Coronary artery (tissue), 2 donors: ENCODE measurements at regions not wholly inside any gene's neighbourhood (a gene's known extent, or its start where the extent isn't known, plus 50 kb on each side); places are given as distances from the start of the nearest gene placed in this dataset.

Experiments
- DNase-seq: peaks from one replicate; pipeline ENCODE4 v3.0.0-alpha.2; 2017; ENCODE audit warnings: low spot score
- H3K27ac ChIP-seq, 2 donors: fragments of 200-600 bp; sonication (generic); one replicate each; pipeline ENCODE4 v1.5.1; 2016 to 2019
- H3K4me3 ChIP-seq: fragments of 200-600 bp; sonication (generic); 2 replicates; pipeline ENCODE4 v1.5.1; 2016; ENCODE audit warnings: mild to moderate bottlenecking, moderate library complexity
- TF ChIP-seq, protein P1 (sequence below): fragments of 200-600 bp; sonication (generic); IDR thresholded peaks from one replicate; pipeline ENCODE4 v1.5.1; 2019; ENCODE audit warnings: antibody characterized with exemption

DNA sequence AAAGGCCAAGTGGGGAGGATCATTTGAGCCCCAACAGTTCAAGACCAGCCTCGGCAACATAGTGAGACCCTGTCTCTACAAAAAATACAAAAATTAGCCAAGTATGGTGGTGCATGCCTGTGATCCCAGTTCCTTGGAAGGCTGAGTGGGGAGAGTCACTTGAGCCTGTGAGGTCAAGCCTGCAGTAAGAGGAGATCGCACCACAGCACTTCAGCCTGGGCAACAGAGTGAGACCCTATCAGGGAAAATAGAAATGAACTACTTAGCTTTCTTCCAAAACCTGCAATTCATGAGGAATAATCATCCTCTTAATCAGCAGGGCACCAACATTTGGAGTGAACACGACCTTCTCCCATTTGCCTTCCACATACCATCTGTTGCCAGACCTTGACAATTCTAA lies 96.1 kb downstream of the OR2K2 start:
- no peak for DNase-seq

DNA sequence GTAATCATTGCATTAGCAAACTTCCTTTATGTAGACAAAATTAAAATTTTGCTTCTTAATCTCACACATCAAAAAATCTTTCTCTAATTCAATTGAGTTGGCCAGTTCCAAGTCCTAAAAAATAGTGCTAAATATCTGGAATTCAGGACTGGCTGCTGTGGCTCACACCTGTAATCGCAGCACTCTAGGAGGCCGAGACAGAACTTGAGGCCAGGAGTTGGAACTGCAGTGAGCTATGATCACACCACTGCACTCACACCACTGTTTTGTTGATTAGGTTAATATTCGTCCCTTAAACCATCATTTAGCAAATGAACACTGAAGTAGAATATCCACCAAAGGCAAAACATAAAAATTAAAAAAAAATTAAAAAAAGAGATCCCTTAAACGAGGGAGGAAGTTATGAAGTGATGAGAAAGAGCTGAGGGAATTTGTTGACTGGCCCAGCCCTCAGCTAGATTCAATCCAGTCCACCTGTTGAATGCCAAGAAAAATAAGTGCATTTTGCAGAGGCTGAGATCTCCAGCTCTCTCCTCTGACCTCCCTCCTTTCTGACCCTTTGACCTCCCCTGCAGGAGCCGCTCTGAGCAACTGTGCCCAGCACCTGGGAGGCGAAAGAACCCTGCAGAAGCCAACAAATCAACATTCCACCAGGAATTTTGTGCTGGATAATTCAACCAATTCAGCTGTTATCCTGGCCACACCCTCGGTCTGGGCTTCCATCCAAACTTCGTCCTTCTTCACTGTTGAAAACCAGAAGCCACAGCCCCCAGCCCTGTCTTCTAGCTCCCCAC lies 96.8 kb downstream of the OR2K2 start:
- TF ChIP-seq, protein P1, sequence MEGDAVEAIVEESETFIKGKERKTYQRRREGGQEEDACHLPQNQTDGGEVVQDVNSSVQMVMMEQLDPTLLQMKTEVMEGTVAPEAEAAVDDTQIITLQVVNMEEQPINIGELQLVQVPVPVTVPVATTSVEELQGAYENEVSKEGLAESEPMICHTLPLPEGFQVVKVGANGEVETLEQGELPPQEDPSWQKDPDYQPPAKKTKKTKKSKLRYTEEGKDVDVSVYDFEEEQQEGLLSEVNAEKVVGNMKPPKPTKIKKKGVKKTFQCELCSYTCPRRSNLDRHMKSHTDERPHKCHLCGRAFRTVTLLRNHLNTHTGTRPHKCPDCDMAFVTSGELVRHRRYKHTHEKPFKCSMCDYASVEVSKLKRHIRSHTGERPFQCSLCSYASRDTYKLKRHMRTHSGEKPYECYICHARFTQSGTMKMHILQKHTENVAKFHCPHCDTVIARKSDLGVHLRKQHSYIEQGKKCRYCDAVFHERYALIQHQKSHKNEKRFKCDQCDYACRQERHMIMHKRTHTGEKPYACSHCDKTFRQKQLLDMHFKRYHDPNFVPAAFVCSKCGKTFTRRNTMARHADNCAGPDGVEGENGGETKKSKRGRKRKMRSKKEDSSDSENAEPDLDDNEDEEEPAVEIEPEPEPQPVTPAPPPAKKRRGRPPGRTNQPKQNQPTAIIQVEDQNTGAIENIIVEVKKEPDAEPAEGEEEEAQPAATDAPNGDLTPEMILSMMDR: no peak
- Histone ChIP-seq H3K27ac (no peak overlapping the region), H3K4me3 (no peak overlapping the region)
- no peak for DNase-seq

More for the DNA sequence above, 96.1 kb downstream of the OR2K2 start:
- no peak overlapping the region for H3K27ac ChIP-seq
- no peak overlapping the region for H3K4me3 ChIP-seq
- TF ChIP-seq, protein P1: no peak

DNA sequence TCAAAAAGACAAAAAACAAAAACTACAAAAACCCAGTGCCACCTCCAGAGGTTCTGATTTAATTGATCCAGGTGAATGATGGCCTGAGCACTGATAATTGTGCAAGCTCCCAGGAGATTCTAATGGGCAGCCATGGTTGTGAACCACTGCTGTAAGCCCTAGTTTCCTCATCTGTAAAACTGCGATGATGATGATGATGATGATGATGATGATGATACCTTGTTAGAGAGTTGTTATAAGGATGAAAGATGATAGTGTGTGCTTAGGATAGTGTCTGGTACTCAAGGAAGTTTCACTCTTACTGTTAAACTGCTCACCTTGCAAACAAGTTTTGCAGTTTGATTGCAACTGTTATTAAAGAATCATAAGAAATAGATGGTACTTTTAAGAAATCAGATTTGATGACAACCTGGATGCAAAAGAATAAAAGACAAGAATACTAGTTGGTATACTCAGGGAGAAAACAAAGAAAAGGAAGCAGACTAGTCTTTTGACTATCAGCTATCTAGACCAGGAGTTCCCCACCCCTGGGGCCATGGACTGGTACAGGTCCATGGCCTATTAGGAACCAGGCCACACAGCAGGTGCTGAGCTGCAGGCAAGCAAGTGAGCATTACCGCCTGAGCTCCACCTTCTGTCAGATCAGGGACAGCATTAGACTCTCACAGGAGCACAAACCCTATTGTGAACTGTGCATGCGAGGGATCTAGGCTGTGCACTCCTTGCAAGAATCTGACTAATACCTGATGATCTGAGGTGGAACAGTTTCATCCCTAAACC lies 98.0 kb downstream of the OR2K2 start:
- TF ChIP-seq, protein P1: no peak
- no peak for DNase-seq
- Histone ChIP-seq H3K4me3 (no peak overlapping the region), H3K27ac (no peak overlapping the region)

DNA sequence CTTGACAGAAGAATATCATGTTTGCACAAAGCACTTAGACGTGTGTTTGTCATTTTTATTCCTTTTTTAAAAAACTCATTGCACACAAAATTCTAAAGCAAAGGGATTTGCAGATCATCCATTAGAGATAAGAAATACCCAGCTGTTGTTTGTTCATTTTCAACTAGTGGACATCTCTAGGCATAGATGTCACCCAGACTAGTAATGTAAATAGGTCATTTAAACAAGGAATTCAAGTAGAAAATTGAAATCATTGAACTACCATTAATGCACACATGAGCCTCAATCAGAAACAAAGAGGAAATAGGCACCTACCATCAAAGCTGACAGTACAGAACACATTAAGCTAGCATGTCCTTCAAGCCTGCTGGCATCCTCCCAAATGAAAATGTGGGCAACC lies 107.3 kb downstream of the OR2K2 start:
- DNase-seq: no peak
- Histone ChIP-seq H3K27ac (no peak overlapping the region), H3K4me3 (no peak overlapping the region)
- TF ChIP-seq, protein P1: no peak

DNA sequence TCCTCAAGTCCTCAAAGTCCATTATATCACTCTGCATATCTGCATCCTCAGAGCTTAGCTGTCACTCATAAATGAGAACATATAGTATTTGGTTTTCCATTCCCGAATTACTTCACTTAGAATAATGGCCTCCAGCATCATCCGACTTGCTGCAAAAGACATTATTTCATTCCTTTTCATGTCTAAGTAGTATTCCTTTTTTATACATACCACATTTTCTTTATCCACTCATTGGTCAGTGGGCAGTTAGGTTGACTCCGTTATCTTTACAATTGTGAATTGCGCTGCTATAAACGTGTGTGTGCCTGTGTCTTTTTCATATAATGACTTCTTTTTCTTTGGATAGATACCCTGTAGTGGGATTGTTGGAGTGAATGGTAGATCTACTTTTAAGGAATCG lies 117.2 kb downstream of the OR2K2 start:
- Histone ChIP-seq H3K4me3 (no peak overlapping the region), H3K27ac (no peak overlapping the region)
- TF ChIP-seq, protein P1: no peak
- DNase-seq: no peak

DNA sequence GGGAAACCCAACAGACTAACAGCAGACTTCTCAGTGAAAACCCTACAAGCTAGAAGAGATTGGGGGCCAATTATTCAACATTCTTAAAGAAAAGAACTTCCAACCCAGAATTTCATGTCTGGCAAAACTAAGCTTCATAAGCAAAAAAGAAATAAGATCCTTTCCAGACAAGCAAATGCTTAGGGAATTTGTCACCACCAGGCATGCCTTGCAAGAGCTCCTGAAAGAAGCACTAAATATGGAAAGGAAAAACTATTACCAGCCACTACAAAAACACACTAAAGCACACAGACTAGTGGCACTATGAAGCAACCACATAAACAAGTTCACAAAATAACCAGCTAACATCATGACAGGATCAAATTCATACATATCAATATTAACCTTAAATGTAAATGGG lies 131.1 kb downstream of the OR2K2 start:
- TF ChIP-seq, protein P1: no peak
- no peak overlapping the region for H3K4me3 ChIP-seq
- H3K27ac ChIP-seq: no peak overlapping the region
- DNase-seq: no peak
